ENCODE measurements at regions not wholly inside any gene's neighbourhood (a gene's known extent, or its start where the extent isn't known, plus 50 kb on each side); places are given as distances from the start of the nearest gene placed in this dataset.

- TF ChIP-seq CTCF (IDR thresholded peaks at IDR 0.05; ENCODE audit: insufficient read depth, low read length): no peak
- H3K4me3 ChIP-seq (ENCODE audit: low read depth, low read length): no peak overlapping the region
- no peak for DNase-seq (ENCODE audit: low read depth)
Observed at GRCh38 chr5:135704616-135705015, 125.8 kb upstream of the CXCL14 start.

- H3K4me3 ChIP-seq (ENCODE audit: low read depth, low read length): no peak overlapping the region
- TF ChIP-seq CTCF (IDR thresholded peaks at IDR 0.05; ENCODE audit: insufficient read depth, low read length): no peak
- no peak for DNase-seq (ENCODE audit: low read depth)
Observed at GRCh38 chr5:135703016-135703550, 124.3 kb upstream of the CXCL14 start.

- DNase-seq (ENCODE audit: low read depth): no peak
- TF ChIP-seq CTCF (IDR thresholded peaks at IDR 0.05; ENCODE audit: insufficient read depth, low read length): no peak
- H3K4me3 ChIP-seq (ENCODE audit: low read depth, low read length): no peak overlapping the region
Observed at GRCh38 chr5:135702191-135702590, 123.4 kb upstream of the CXCL14 start.

GRCh38 chr5:135700731-135701130, 121.9 kb upstream of the CXCL14 start:
- DNase-seq (ENCODE audit: low read depth): no peak
- TF ChIP-seq CTCF (IDR thresholded peaks at IDR 0.05; ENCODE audit: insufficient read depth, low read length): no peak
- H3K4me3 ChIP-seq (ENCODE audit: low read depth, low read length): no peak overlapping the region

- TF ChIP-seq CTCF (IDR thresholded peaks at IDR 0.05; ENCODE audit: insufficient read depth, low read length): no peak
- DNase-seq (ENCODE audit: low read depth): no peak
- no peak overlapping the region for H3K4me3 ChIP-seq (ENCODE audit: low read depth, low read length)
Observed at GRCh38 chr5:135697959-135698345, 119.2 kb upstream of the CXCL14 start.

- no peak overlapping the region for H3K4me3 ChIP-seq (ENCODE audit: low read depth, low read length)
- TF ChIP-seq CTCF (IDR thresholded peaks at IDR 0.05; ENCODE audit: insufficient read depth, low read length): no peak
- DNase-seq (ENCODE audit: low read depth): no peak
Observed at GRCh38 chr5:135697251-135697958, 118.6 kb upstream of the CXCL14 start.

- no peak overlapping the region for H3K4me3 ChIP-seq (ENCODE audit: low read depth, low read length)
Observed at GRCh38 chr5:135696317-135696716, 117.5 kb upstream of the CXCL14 start.

More at GRCh38 chr5:135696317-135696716, 117.5 kb upstream of the CXCL14 start:
- DNase-seq (ENCODE audit: low read depth): no peak
- TF ChIP-seq CTCF (IDR thresholded peaks at IDR 0.05; ENCODE audit: insufficient read depth, low read length): no peak
